HCT116 (cell line): ENCODE measurements at regions not wholly inside any gene's neighbourhood (a gene's known extent, or its start where the extent isn't known, plus 50 kb on each side); places are given as distances from the start of the nearest gene placed in this dataset.

Source experiments
- ATAC-seq: fragments of 200-7000 bp; cut with Tn5 transposase; 2 replicates; pipeline ENCODE4 v1.9.1; 2020; ENCODE audit warnings: mild to moderate bottlenecking, moderate library complexity
- BruUV-seq: library from RNA; stranded (reverse); fragments of 400-500 nt; replicated peaks from 2 replicates; lab custom pipeline; 2021; lab: Mats Ljungman, UMichigan
- CTCF ChIA-PET: fragments of 300-600 bp; sonication (Branson Sonifier 250); formaldehyde crosslinking; loops from one replicate; lab custom pipeline; 2021; ENCODE audit warnings: antibody characterized with exemption; lab: Charles Lee
- POLR2A ChIA-PET: fragments of 300-600, 350-600 bp; sonication (Branson Sonifier 250); formaldehyde crosslinking; loops from one replicate; lab custom pipeline; 2021; ENCODE audit warnings: antibody characterized with exemption; lab: Charles Lee
- RAD21 ChIA-PET, 2 experiments: fragments of 300-600 bp; sonication (Branson Sonifier 250); formaldehyde crosslinking; loops; one replicate each; lab custom pipeline; 2023; ENCODE audit warnings: low total read pairs in 2 of 2; ENCODE audit not compliant: uncharacterized antibody in 2 of 2, unreplicated experiment in 2 of 2, low non-redundant PET in 1 of 2; lab: Charles Lee
- DNase-seq: peaks from one replicate; pipeline ENCODE4 v3.0.0-alpha.2; 2010; ENCODE audit warnings: low read depth, low spot score
- H2AFZ ChIP-seq: fragments of 200-600 bp; shearing (Covaris generic), sonication (generic); 2 replicates; pipeline ENCODE4 v1.6.1; 2017; ENCODE audit warnings: low read depth, mixed run types, mixed read lengths, antibody characterized with exemption, low read length; ENCODE audit not compliant: poor library complexity, severe bottlenecking
- H3K27ac ChIP-seq: 2 replicates; pipeline ENCODE4 v1.5.1; 2012; ENCODE audit warnings: low read depth, low read length
- H3K27me3 ChIP-seq: fragments of 200-600 bp; sonication (generic); 2 replicates; pipeline ENCODE4 v1.6.1; 2016; ENCODE audit warnings: mixed run types, low read length, mixed read lengths; ENCODE audit not compliant: insufficient read depth
- H3K36me3 ChIP-seq, 2 experiments: fragments of 200-500 bp in 1 of 2; fragments of 200-600 bp in 1 of 2; sonication (Bioruptor generic) in 1 of 2; sonication (generic) in 1 of 2; 2 replicates each; pipeline versions ENCODE4 v1.5.1 to v1.6.1; 2014 to 2016; ENCODE audit warnings: low read length in 2 of 2, inconsistent platforms in 1 of 2, mixed read lengths in 1 of 2, mixed run types in 1 of 2; ENCODE audit not compliant: insufficient read depth in 2 of 2, control insufficient read depth in 1 of 2
- H3K4me1 ChIP-seq, 2 experiments: fragments of 200-600 bp in 1 of 2; sonication (generic) in 1 of 2; 2 replicates each; pipeline versions ENCODE4 v1.5.1 to v1.6.1; 2012 to 2017; ENCODE audit warnings: low read length in 2 of 2, inconsistent platforms in 1 of 2, mild to moderate bottlenecking in 1 of 2, mixed read lengths in 1 of 2, mixed run types in 1 of 2, moderate library complexity in 1 of 2; ENCODE audit not compliant: insufficient read depth in 2 of 2, control insufficient read depth in 1 of 2
- H3K4me2 ChIP-seq: fragments of 200-600 bp; sonication (generic); 2 replicates; pipeline ENCODE4 v1.6.1; 2017; ENCODE audit warnings: mixed run types, low read length, mixed read lengths
- H3K4me3 ChIP-seq, 2 experiments: fragments of 200-600 bp in 1 of 2; sonication (generic) in 1 of 2; replicated peaks in 1 of 2; 2 replicates each; pipeline ENCODE4 v1.5.1; 2011 to 2016; ENCODE audit warnings: low read length in 2 of 2, control low read depth in 1 of 2, low read depth in 1 of 2, mild to moderate bottlenecking in 1 of 2, mixed read lengths in 1 of 2, mixed run types in 1 of 2
- H3K79me2 ChIP-seq: fragments of 200-600 bp; sonication (generic); 2 replicates; pipeline ENCODE4 v1.6.1; 2017; ENCODE audit warnings: mild to moderate bottlenecking, mixed run types, low read length, moderate library complexity, mixed read lengths; ENCODE audit not compliant: insufficient read depth
- H3K9ac ChIP-seq: fragments of 200-600 bp; sonication (generic); 2 replicates; pipeline ENCODE4 v1.6.1; 2016; ENCODE audit warnings: low read length, mixed read lengths
- H3K9me2 ChIP-seq: fragments of 200-600 bp; sonication (generic), shearing (Covaris generic); 2 replicates; pipeline ENCODE4 v1.6.1; 2017; ENCODE audit warnings: mixed run types, mild to moderate bottlenecking, moderate library complexity; ENCODE audit not compliant: insufficient read depth
- H3K9me3 ChIP-seq, 2 experiments: fragments of 200-500 bp in 1 of 2; fragments of 200-600 bp in 1 of 2; sonication (Bioruptor generic) in 1 of 2; sonication (generic) in 1 of 2; 2 replicates each; pipeline ENCODE4 v1.6.1; 2014 to 2017; ENCODE audit warnings: low read length in 2 of 2, mixed read lengths in 2 of 2, inconsistent platforms in 1 of 2, low read depth in 1 of 2, mild to moderate bottlenecking in 1 of 2, mixed run types in 1 of 2, moderate library complexity in 1 of 2; ENCODE audit not compliant: control insufficient read depth in 1 of 2, insufficient read depth in 1 of 2
- H4K20me1 ChIP-seq: fragments of 200-600 bp; sonication (generic), shearing (Covaris generic); 2 replicates; pipeline ENCODE4 v1.6.1; 2017; ENCODE audit warnings: mixed run types, mild to moderate bottlenecking, moderate library complexity; ENCODE audit not compliant: insufficient read depth
- CBX3 ChIP-seq: IDR thresholded peaks from 2 replicates; pipeline ENCODE4 v1.6.1; 2012; ENCODE audit warnings: low read depth
- CEBPB ChIP-seq: IDR thresholded peaks from 2 replicates; pipeline ENCODE4 v1.6.1; 2012; ENCODE audit warnings: low read depth
- EGR1 ChIP-seq: IDR thresholded peaks from 2 replicates; pipeline ENCODE4 v1.6.1; 2012; ENCODE audit warnings: low read depth
- ELF1 ChIP-seq: IDR thresholded peaks from 2 replicates; pipeline ENCODE4 v1.6.1; 2012; ENCODE audit warnings: low read depth, borderline replicate concordance
- EZH2 ChIP-seq: fragments of 200-600 bp; sonication (generic); IDR thresholded peaks from 2 replicates; pipeline ENCODE4 v1.6.1; 2017; ENCODE audit warnings: antibody characterized with exemption, mixed run types
- FOSL1 ChIP-seq: IDR thresholded peaks from 2 replicates; pipeline ENCODE4 v1.6.1; 2012; ENCODE audit warnings: low read depth
- POLR2A ChIP-seq: IDR thresholded peaks from 2 replicates; pipeline ENCODE4 v1.7.0; 2011; ENCODE audit warnings: borderline replicate concordance; ENCODE audit not compliant: insufficient read depth, insufficient read length; ENCODE audit errors: extremely low read depth
- SP1 ChIP-seq: IDR thresholded peaks from 2 replicates; pipeline ENCODE4 v1.6.1; 2012; ENCODE audit warnings: low read depth
- SRF ChIP-seq: IDR thresholded peaks from 2 replicates; pipeline ENCODE4 v1.6.1; 2012; ENCODE audit warnings: low read depth
- YY1 ChIP-seq: IDR thresholded peaks from 2 replicates; pipeline ENCODE4 v1.6.1; 2011; ENCODE audit warnings: low read length, low read depth, moderate library complexity, mild to moderate bottlenecking; ENCODE audit not compliant: insufficient replicate concordance; ENCODE audit errors: extremely low read depth
- ZNF274 ChIP-seq: fragments of 200-500 bp; sonication (Bioruptor generic); IDR thresholded peaks from 2 replicates; pipeline ENCODE4 v1.6.1; 2014; ENCODE audit warnings: mild to moderate bottlenecking, low read depth, low read length, inconsistent platforms
- intact Hi-C: fragments of 100-400 bp; cut with micrococcal nuclease; formaldehyde crosslinking; loops from 2 replicates; pipeline ENCODE4 v1.10.0; 2022
- TF ChIP-seq, protein P1 (sequence below): IDR thresholded peaks from 2 replicates; pipeline ENCODE4 v1.6.1; 2012; ENCODE audit warnings: low read depth
- TF ChIP-seq, protein P2 (sequence below): IDR thresholded peaks from 2 replicates; pipeline ENCODE4 v1.6.1; 2012
- TF ChIP-seq, protein P3 (sequence below): IDR thresholded peaks from 2 replicates; pipeline ENCODE4 v1.6.1; 2011; ENCODE audit warnings: mild to moderate bottlenecking, low read length, moderate library complexity; ENCODE audit not compliant: insufficient replicate concordance; ENCODE audit errors: extremely low read depth

DNA sequence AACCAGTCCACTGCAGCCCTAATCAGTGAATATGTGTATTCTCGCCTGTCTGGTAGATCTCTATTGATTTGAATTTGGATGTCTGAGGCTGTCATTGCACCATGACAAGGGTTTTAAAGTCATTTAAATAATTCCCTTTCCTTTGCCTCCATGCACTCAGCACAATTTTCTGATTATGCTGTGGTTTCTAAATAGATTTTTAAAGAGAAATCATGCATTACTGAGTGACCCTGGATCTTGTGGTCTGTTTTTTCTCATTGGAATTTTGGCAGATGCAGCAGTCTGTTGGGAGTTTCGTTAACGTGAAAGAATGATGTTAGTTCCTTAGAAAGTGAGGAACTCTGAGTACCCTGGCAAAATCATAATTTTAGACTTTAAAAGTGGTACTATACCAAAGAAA is 396.0 kb downstream of the LRRC70 start:
- H3K9me3 ChIP-seq, result no peaks in the 10 kb centered on the region
- POLR2A ChIA-PET, result no interaction called here
- ATAC-seq (no peak), DNase-seq (no peak)
- no peak overlapping the region for H3K9ac ChIP-seq
- RAD21 ChIA-PET, result no interaction called here
- no peaks in the 10 kb centered on the region for H3K4me1 ChIP-seq
- H4K20me1 ChIP-seq, result no peaks in the 10 kb centered on the region
- TF ChIP-seq EZH2 (no peak), YY1 (no peak), CEBPB (no peak), CBX3 (no peak), POLR2A (no peak), ZNF274 (no peak), SRF (no peak), EGR1 (no peak), ELF1 (no peak), SP1 (no peak), FOSL1 (no peak)
- TF ChIP-seq, protein P1, sequence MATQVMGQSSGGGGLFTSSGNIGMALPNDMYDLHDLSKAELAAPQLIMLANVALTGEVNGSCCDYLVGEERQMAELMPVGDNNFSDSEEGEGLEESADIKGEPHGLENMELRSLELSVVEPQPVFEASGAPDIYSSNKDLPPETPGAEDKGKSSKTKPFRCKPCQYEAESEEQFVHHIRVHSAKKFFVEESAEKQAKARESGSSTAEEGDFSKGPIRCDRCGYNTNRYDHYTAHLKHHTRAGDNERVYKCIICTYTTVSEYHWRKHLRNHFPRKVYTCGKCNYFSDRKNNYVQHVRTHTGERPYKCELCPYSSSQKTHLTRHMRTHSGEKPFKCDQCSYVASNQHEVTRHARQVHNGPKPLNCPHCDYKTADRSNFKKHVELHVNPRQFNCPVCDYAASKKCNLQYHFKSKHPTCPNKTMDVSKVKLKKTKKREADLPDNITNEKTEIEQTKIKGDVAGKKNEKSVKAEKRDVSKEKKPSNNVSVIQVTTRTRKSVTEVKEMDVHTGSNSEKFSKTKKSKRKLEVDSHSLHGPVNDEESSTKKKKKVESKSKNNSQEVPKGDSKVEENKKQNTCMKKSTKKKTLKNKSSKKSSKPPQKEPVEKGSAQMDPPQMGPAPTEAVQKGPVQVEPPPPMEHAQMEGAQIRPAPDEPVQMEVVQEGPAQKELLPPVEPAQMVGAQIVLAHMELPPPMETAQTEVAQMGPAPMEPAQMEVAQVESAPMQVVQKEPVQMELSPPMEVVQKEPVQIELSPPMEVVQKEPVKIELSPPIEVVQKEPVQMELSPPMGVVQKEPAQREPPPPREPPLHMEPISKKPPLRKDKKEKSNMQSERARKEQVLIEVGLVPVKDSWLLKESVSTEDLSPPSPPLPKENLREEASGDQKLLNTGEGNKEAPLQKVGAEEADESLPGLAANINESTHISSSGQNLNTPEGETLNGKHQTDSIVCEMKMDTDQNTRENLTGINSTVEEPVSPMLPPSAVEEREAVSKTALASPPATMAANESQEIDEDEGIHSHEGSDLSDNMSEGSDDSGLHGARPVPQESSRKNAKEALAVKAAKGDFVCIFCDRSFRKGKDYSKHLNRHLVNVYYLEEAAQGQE, result no peak
- TF ChIP-seq, protein P2, sequence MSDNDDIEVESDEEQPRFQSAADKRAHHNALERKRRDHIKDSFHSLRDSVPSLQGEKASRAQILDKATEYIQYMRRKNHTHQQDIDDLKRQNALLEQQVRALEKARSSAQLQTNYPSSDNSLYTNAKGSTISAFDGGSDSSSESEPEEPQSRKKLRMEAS, result no peak
- TF ChIP-seq, protein P3, sequence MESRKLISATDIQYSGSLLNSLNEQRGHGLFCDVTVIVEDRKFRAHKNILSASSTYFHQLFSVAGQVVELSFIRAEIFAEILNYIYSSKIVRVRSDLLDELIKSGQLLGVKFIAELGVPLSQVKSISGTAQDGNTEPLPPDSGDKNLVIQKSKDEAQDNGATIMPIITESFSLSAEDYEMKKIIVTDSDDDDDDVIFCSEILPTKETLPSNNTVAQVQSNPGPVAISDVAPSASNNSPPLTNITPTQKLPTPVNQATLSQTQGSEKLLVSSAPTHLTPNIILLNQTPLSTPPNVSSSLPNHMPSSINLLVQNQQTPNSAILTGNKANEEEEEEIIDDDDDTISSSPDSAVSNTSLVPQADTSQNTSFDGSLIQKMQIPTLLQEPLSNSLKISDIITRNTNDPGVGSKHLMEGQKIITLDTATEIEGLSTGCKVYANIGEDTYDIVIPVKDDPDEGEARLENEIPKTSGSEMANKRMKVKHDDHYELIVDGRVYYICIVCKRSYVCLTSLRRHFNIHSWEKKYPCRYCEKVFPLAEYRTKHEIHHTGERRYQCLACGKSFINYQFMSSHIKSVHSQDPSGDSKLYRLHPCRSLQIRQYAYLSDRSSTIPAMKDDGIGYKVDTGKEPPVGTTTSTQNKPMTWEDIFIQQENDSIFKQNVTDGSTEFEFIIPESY, result no peak
- TF ChIP-seq, all 23 proteins: peak for 0
- Histone ChIP-seq H3K4me2 (no peak overlapping the region), H3K27ac (no peak overlapping the region), H3K79me2 (no peaks in the 10 kb centered on the region), H2AFZ (no peak overlapping the region), H3K9me2 (no peaks in the 10 kb centered on the region), H3K4me3 (no peak overlapping the region), H3K27me3 (no peaks in the 10 kb centered on the region), H3K36me3 (no peaks in the 10 kb centered on the region)
- no TSS peak for BruUV-seq
- CTCF ChIA-PET, result no interaction called here
- intact Hi-C loops, result no loop called here
